GM04503 (cell line): ENCODE measurements at regions not wholly inside any gene's neighbourhood (a gene's known extent, or its start where the extent isn't known, plus 50 kb on each side); places are given as distances from the start of the nearest gene placed in this dataset.

Experiments used
- DNase-seq: peaks from one replicate; pipeline ENCODE4 v3.0.0-alpha.2; 2012; ENCODE audit warnings: low read depth

GRCh38 chr11:111137846-111138245 is 107.7 kb upstream of the POU2AF2 start:
- no peak for DNase-seq

DNA sequence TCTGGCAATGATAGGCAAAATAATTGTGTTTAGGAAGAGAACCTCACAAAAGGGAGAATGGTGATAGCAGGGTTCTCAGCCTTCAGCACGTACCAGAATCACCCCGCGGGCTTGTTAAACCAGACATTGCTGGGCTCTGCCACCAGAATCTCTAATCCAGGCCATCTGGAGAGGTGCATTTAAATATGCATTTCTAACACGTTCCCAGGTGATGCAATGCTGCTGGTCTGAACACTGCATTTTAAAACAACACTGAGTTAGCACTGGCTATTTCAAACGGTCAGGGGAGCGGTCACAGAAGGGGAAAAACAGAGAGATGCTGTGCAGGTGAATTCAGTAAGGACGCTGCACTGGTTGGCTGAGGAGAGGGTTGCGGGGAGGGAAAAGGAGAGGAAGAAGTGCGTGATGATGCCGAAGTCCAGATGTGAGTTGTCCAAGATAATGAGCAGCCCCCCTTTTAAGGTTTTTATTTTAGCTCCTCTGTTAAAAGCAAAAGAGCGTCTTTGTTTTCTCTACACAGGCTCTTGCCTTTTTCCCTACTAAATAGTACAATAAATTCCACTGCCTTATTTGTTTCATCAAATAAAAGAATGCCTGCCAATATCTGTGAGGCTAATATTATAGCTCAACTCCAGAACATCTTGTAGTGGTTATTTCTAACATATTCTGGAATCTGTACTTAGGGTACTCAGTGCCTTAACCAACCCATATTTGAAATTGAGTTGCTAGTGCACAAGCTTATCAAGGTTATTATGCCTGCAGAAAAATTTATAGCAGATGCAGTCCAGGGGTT is 109.6 kb upstream of the POU2AF2 start:
- no peak for DNase-seq

DNA sequence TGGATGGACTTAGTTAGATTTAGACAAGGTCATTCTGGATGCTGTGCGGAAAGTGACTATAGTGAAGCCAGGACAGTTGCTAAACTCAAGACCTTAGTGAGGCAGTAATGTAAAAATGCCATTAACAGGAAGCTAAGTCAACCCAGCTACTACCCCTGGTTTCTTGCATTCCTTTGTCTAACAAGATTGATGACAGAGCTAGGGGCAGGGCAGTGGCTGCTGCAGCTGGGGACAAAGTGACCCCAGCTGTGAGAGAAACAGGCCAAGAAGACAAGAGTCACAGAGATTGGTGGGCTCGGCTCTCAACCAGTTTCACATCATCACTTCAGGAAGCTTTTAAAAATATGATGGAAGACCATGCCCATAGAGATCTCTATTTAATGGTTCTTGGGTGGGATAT is 110.4 kb upstream of the POU2AF2 start:
- DNase-seq: no peak

- no peak for DNase-seq
These were observed 117.3 kb upstream of the POU2AF2 start for GRCh38 chr11:111128076-111128870.

- DNase-seq: no peak
These were observed 120.8 kb upstream of the POU2AF2 start for GRCh38 chr11:111124724-111125123.

- no peak for DNase-seq
These were observed 121.8 kb upstream of the POU2AF2 start for GRCh38 chr11:111123463-111124398.

- no peak for DNase-seq
These were observed 124.7 kb upstream of the POU2AF2 start for GRCh38 chr11:111120696-111121302.

DNA sequence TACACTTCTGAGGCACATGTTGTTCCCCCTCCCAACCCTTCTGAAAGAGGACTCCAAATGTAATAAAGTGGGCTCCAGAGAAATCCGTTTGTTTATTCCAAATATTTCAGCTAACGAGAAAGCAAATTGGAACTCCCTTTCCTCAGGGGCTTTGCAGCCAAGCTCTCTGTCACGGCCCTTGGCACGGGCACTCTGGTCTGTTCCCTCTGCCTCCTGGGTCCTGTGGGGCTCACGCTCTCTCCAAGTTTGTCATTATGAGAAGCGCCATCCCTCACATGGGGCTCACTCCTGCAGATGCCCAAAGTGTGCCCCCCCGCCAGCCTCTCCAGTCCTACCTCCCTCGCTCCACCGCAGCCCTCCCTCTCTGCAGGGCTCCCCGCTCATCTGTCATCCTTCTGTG is 125.4 kb upstream of the POU2AF2 start:
- DNase-seq: no peak

- DNase-seq: no peak
These were observed 125.8 kb upstream of the POU2AF2 start for GRCh38 chr11:111119751-111120150.

DNA sequence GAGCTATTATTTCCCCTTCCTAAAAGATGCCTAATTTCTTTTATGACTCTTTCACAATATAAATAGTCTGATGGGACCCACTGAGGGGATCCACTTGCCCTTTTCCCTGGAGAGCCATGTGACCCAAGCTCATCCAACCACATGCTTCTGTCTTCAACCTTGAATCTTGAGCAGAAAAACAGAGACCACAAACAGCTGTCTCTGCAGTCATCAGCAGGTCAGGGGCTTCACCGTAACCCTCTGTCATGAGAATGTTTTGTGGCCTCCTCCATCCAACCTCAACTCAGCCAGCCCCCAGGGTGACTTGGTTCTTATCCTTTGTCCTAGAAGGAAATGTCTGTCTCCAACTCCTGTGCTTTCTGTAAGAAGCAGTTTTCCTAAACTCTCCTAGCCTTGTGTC is 129.6 kb upstream of the POU2AF2 start:
- DNase-seq: no peak

DNA sequence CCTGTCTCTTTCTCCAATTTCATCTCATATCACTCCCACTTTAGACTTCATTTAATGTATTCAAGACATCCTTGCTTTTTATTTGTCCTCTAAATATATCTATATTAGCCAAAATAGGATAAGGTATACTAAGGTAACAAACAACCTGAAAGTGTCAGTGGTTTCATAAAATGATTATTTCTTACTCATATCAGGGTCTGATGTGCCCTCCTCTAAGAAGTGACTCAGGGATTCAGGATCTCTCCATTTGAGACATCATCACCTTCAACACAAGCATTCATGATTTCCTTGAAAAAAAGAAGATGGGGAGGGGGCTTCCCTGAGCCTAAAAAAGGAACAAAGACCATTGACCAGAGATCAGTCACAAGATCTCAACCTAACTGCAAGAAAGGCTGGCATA is 131.4 kb upstream of the POU2AF2 start:
- DNase-seq: no peak

GRCh38 chr11:111112614-111113013 is 132.9 kb upstream of the POU2AF2 start:
- no peak for DNase-seq

DNA sequence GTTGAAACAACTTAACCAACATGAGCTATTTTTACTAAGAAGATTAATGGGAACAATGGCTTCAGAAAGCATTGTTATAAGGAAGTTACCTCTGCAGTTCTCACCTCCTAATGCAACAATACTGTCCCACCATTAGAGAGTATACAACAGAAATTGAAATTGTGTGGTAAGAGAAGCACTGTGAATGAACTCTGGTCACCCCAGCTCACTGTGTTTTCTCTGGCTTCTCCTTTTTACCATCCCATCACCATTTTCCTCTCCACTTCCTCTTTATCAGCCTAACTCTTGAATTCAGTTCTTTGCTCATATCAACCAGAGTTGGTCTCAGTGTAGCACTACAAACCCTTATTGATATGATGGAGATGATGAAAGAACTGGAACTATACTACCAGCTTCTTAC is 138.0 kb upstream of the POU2AF2 start:
- no peak for DNase-seq

DNA sequence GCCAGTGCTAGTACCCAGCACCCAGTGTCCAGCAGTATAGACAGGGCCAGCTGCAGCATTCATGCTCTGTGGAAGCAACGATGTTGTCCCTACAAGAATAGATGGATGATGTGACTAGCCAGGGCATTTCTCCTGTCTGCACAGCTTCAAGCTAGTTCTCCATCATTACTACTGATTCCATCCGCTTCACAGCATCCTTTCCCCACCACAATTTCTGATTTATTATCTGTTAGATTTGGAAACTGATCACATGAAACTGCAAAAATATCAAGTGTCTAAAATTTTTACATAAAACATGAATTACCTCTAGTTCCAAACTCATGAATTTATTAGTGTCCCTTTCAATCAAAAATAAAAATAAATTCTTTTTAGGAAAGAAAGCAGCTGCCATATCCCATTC is 138.9 kb upstream of the POU2AF2 start:
- no peak for DNase-seq

DNA sequence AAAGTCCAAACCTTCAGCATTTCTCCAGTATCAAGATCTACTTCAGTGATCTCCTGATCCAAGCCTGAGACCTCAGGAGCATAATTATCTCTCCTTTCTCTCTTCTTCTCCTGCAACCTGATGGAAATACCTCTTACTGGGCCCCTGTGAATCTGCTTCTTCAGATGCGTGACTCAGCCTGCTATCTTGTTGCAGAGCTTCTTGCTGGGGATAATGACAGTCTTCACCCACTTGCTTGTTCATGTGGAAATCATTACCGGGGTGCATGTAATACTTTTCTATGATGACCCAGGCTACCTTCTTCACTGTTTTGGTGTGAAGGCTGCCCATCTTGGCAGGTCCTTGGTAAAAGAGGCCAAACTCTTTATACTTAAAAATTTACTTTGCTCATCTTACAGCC is 140.0 kb upstream of the POU2AF2 start:
- DNase-seq: no peak

- no peak for DNase-seq
These were observed 141.3 kb upstream of the POU2AF2 start for GRCh38 chr11:111104185-111104584.

- no peak for DNase-seq
These were observed 143.6 kb upstream of the POU2AF2 start for GRCh38 chr11:111101881-111102280.

GRCh38 chr11:111099028-111099713 is 146.4 kb upstream of the POU2AF2 start:
- DNase-seq: no peak

- no peak for DNase-seq
These were observed 147.4 kb upstream of the POU2AF2 start for GRCh38 chr11:111098091-111098490.

GRCh38 chr11:111097191-111097590 is 148.3 kb upstream of the POU2AF2 start:
- DNase-seq: no peak

DNA sequence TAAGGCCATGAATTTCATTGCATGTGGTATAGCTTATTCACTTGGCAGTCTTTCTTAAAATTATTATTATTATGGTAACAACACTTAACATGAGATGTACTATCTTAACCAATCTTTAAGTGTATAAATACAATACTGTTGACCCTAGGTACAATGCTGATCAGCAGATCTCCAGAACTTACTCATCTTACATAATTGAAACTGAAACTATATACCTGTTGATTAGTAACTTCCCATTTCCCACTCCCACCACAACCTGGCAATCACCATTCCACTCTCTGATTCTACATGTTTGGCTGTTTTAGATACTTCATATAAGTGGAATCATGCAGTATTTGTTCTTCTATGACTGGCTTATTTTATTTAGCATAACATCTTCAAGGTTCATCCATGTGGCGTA is 150.2 kb upstream of the POU2AF2 start:
- DNase-seq: no peak
